Type B pancreatic cell (in vitro differentiated cells): ENCODE measurements at regions not wholly inside any gene's neighbourhood (a gene's known extent, or its start where the extent isn't known, plus 50 kb on each side); places are given as distances from the start of the nearest gene placed in this dataset.

Source experiments
- DNase-seq: peaks from one replicate; pipeline ENCODE4 v3.0.0; 2021; ENCODE audit warnings: mixed read lengths; ENCODE audit not compliant: unreplicated experiment; ENCODE audit errors: extremely low spot score
- H3K27ac Mint-ChIP-seq: 2 replicates; pipeline ENCODE4 v1.8.0; 2021; ENCODE audit warnings: mild to moderate bottlenecking, mixed read lengths
- H3K27me3 Mint-ChIP-seq: 2 replicates; pipeline ENCODE4 v1.8.0; 2021; ENCODE audit warnings: mixed read lengths
- H3K36me3 Mint-ChIP-seq: 2 replicates; pipeline ENCODE4 v1.8.0; 2021; ENCODE audit warnings: mixed read lengths
- H3K4me1 Mint-ChIP-seq: one replicate; pipeline ENCODE4 v1.8.0; 2021; ENCODE audit warnings: mixed read lengths; ENCODE audit not compliant: unreplicated experiment
- H3K4me3 Mint-ChIP-seq: 2 replicates; pipeline ENCODE4 v1.8.0; 2021; ENCODE audit warnings: mild to moderate bottlenecking, mixed read lengths
- H3K9me3 Mint-ChIP-seq: 2 replicates; pipeline ENCODE4 v1.8.0; 2021; ENCODE audit warnings: mixed read lengths
- TF ChIP-seq, protein P1 (sequence below): fragments of 200-600 bp; sonication (generic); conservative IDR thresholded peaks from 2 replicates; pipeline ENCODE4 v1.5.0; 2021; ENCODE audit warnings: antibody characterized with exemption, mild to moderate bottlenecking

DNA sequence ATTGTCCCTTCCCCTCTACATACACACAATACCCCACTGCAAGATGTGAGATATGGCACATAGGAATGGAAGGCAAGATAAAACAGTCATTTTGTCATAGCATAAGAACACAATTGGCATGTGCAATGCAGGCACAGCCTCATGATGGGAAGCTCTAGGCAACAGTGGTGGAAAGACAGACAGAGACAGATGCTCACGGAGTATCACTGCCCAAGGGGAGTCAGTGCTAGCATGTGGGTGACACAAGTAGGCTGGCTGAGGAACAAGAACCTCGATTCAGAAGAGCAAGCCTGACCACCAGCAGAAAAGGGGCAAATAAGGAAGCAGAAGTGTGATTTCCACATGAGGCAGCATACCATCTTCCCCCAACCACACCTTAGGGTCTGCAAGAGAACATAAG is 323.6 kb downstream of the PAX3 start:
- Mint-ChIP-seq H3K36me3 (no peaks in the 10 kb centered on the region), H3K27me3 (peaks cover 5% of the 10 kb centered on the region), H3K27ac (no peak overlapping the region), H3K4me1 (no peaks in the 10 kb centered on the region), H3K4me3 (no peak overlapping the region), H3K9me3 (no peaks in the 10 kb centered on the region)
- TF ChIP-seq, protein P1, sequence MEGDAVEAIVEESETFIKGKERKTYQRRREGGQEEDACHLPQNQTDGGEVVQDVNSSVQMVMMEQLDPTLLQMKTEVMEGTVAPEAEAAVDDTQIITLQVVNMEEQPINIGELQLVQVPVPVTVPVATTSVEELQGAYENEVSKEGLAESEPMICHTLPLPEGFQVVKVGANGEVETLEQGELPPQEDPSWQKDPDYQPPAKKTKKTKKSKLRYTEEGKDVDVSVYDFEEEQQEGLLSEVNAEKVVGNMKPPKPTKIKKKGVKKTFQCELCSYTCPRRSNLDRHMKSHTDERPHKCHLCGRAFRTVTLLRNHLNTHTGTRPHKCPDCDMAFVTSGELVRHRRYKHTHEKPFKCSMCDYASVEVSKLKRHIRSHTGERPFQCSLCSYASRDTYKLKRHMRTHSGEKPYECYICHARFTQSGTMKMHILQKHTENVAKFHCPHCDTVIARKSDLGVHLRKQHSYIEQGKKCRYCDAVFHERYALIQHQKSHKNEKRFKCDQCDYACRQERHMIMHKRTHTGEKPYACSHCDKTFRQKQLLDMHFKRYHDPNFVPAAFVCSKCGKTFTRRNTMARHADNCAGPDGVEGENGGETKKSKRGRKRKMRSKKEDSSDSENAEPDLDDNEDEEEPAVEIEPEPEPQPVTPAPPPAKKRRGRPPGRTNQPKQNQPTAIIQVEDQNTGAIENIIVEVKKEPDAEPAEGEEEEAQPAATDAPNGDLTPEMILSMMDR, result no peak
- no peak for DNase-seq

DNA sequence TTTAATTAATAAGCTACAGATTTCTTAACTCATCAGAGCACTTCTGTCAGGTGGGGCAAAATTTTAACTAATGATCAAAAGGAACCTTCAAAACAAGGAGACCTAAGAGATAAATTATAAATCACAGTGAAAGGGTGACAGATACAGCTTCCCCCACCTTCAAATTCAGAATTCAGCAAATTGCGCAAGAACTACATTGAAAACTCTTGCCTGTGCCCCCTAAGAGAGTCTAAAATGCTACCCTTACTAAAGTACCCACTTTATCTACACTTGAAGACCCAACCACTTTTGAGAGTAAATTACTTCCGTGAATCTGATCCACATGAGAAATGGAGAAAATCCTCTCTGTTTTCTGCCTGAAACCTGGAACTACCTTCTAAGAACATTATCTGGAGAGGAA is 324.9 kb downstream of the PAX3 start:
- Mint-ChIP-seq H3K27me3 (peaks cover 15% of the 10 kb centered on the region), H3K9me3 (no peaks in the 10 kb centered on the region), H3K4me3 (no peak overlapping the region), H3K4me1 (no peaks in the 10 kb centered on the region), H3K27ac (no peak overlapping the region), H3K36me3 (no peaks in the 10 kb centered on the region)
- TF ChIP-seq, protein P1, result no peak
- DNase-seq, result no peak

DNA sequence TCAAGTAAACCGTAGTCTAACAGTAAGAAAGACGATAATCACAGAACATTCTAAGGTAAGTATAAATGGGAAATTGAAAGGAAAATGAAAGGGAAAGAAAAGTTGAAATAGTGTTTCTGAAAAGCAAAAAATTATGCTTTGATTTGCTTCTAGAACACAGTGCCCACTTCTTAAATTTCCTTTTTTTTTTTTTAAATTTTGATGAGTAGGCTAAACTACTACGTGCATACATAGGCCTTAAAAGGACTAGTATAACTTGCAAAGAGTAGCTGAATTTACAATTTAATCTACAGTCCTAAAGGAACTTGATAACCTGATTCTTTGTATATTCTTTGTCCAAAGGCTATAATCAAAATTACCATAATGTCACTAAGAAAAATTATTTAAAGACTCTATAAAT is 325.3 kb downstream of the PAX3 start:
- no peak for DNase-seq
- Mint-ChIP-seq H3K4me1 (no peaks in the 10 kb centered on the region), H3K4me3 (no peak overlapping the region), H3K27ac (no peak overlapping the region), H3K36me3 (no peaks in the 10 kb centered on the region), H3K9me3 (no peaks in the 10 kb centered on the region), H3K27me3 (peaks cover 15% of the 10 kb centered on the region)
- TF ChIP-seq, protein P1, result no peak

DNA sequence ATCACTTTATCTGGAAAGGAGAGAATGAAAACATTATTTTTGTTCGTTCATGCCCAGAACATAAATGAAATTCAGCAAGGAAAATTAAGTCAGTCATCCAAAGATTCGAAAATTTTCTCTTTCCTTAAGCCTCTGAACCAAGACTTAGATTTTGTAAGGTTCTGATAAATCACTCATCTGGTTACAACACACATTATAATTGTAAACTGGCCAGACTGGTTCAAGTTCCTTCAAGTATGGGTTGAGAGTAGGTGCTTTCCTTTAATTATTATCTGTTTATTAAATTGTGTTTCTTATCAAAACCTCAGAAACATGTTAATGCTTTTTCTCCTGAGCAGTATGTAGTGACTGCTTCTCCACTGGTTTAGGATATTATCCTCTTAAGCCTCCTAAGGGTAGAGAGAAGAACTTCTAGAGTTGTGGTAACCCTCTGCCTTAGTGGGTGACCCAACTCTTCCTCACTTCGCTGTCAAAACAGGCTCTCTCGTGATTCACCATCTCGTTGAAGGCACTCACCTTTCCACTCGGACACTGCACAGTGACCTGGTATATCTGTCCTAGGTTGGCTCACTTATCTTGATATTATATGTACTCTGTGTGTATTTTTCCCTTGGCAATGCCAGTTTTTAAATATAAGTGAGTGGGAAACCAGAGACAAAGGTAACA is 325.9 kb downstream of the PAX3 start:
- Mint-ChIP-seq H3K36me3 (no peaks in the 10 kb centered on the region), H3K4me1 (no peaks in the 10 kb centered on the region), H3K4me3 (no peak overlapping the region), H3K27me3 (peaks cover 15% of the 10 kb centered on the region), H3K27ac (no peak overlapping the region), H3K9me3 (no peaks in the 10 kb centered on the region)
- no peak for DNase-seq
- TF ChIP-seq, protein P1, result no peak

DNA sequence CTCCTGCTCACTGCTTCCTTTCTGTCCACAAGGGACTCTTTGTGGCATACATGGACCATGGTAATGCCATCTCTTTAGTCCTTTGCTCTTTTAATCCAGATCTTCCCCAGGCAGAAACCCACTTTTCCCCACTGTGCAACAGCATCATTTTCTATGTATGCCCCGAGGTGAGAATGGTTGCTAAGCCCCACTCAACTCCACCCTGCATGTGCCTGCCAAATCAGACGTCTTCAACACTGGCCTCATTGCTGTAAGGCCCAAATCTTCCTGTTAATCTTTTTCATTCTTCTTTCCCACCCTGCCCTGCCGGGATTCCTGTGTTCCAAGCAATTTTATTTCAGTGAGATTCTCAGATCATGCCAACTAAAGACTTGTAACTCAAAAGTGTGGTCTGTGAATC is 328.4 kb downstream of the PAX3 start:
- no peak overlapping the region for H3K4me3 Mint-ChIP-seq

More for the DNA sequence above, 328.4 kb downstream of the PAX3 start:
- H3K4me1 Mint-ChIP-seq, result peaks cover 9% of the 10 kb centered on the region
- no peak overlapping the region for H3K27ac Mint-ChIP-seq
- H3K27me3 Mint-ChIP-seq, result peaks cover 15% of the 10 kb centered on the region
- no peaks in the 10 kb centered on the region for H3K9me3 Mint-ChIP-seq
- H3K36me3 Mint-ChIP-seq, result no peaks in the 10 kb centered on the region
- DNase-seq, result no peak
- TF ChIP-seq, protein P1, result no peak
